ENCODE measurements at regions not wholly inside any gene's neighbourhood (a gene's known extent, or its start where the extent isn't known, plus 50 kb on each side); places are given as distances from the start of the nearest gene placed in this dataset.
A peak's percentile ranks its signal among the peaks of the same experiment; 100 is the strongest.

DNA sequence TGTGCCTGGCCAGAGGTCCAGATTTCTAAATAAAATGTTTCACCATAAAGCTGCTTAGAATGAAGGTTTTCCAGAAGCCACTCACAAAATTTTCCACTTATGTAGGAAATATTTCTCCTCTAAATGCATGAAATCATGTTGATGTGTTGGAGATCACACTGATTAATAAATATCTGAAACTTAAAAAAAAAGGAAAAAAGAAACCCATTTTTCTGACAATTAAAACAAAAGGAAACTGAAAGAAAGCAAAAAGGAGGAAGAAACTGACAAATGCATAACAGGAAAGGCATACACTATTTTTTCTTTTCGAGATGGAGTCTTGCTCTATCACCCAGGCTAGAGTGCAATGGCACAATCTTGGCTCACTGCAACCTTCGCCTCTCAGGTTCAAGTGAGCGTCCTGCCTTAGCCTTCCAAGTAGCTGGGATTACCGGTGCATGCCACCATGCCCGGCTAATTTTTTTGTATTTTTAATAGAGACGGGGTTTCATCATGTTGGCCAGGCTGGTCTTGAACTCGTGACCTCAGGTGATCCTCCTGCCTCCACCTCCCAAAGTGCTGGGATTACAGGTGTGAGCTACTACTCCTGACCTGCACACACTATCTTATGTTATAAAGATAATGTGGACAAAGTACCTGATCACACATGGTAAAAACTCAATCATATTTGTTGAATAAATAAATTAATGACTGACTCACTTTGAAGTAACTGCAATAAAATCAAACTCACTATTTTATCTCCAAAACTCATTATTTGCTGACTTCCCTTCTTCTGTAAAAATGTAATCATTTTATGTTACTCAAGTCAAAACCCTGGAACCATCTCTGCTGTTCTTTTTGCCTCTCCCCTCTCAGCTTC lies 149.8 kb upstream of the NR5A2 start:
- no peak for DNase-seq
- peaks cover 13% of the 10 kb centered on the region for H3K9me3 ChIP-seq (ENCODE audit: severe bottlenecking)
- H3K36me3 ChIP-seq = no peaks in the 10 kb centered on the region
- H3K4me3 ChIP-seq (ENCODE audit: low read depth, low read length) = no peak overlapping the region
- no peaks in the 10 kb centered on the region for H3K27me3 ChIP-seq (ENCODE audit: insufficient read depth, low read depth, severe bottlenecking)
- H3K27ac ChIP-seq = no peak overlapping the region
- TF ChIP-seq CTCF (IDR thresholded peaks at IDR 0.05; ENCODE audit: low read depth, low read length) = no peak

DNA sequence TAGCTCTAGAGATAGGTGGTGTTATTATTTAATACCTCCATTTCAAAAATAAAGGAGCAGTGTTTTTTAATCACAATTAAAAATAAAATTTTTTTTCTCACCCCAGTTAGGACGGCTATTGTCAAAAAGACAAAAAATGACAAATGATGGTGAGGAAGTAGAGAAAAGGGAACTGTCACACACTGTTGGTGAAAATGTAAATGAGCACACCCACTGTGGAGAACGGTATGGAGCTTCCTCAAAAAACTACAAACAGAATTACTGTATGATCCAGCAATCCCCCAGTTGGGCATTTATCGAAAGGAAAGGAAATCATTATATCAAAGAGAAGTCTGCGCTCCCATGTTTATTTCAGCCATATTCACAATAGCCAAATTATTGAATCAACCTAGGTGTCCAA lies 148.7 kb upstream of the NR5A2 start:
- Histone ChIP-seq H3K4me3 (ENCODE audit: low read depth, low read length) (no peak overlapping the region), H3K27ac (no peak overlapping the region), H3K36me3 (no peaks in the 10 kb centered on the region), H3K27me3 (ENCODE audit: insufficient read depth, low read depth, severe bottlenecking) (peaks cover 2% of the 10 kb centered on the region), H3K9me3 (ENCODE audit: severe bottlenecking) (peaks cover 13% of the 10 kb centered on the region)
- DNase-seq = no peak
- TF ChIP-seq CTCF (IDR thresholded peaks at IDR 0.05; ENCODE audit: low read depth, low read length) = no peak

GRCh38 chr1:199898654-199899053 lies 128.9 kb upstream of the NR5A2 start:
- no peak for TF ChIP-seq CTCF (IDR thresholded peaks at IDR 0.05; ENCODE audit: low read depth, low read length)

DNA sequence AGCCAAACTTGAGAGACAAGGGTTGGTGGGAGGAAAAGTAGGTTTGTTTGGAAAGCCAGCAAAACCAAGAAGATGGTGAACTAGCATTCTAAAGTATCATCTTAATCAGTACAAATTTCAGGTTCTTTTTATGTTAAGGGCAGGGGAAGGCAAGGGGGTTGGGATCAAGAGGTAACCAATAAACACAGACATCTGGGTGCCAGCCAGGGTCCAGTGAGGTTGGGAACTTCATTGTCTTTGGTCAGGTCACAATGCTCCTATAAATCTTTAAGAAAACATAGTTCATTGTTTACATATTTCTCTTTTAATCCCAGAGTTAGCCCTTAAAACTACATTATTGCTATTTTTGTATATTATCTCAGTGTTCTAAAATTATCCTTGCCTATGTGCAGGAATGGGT lies 126.2 kb upstream of the NR5A2 start:
- no peak overlapping the region for H3K27ac ChIP-seq
- no peak for DNase-seq
- no peaks in the 10 kb centered on the region for H3K36me3 ChIP-seq
- no peaks in the 10 kb centered on the region for H3K27me3 ChIP-seq (ENCODE audit: insufficient read depth, low read depth, severe bottlenecking)
- H3K9me3 ChIP-seq (ENCODE audit: severe bottlenecking) = peaks cover 4% of the 10 kb centered on the region
- no peak overlapping the region for H3K4me3 ChIP-seq (ENCODE audit: low read depth, low read length)
- TF ChIP-seq CTCF (IDR thresholded peaks at IDR 0.05; ENCODE audit: low read depth, low read length) = no peak

More at GRCh38 chr1:199898654-199899053, 128.9 kb upstream of the NR5A2 start:
- no peak overlapping the region for H3K27ac ChIP-seq
- DNase-seq = no peak
- no peak overlapping the region for H3K4me3 ChIP-seq (ENCODE audit: low read depth, low read length)
- H3K36me3 ChIP-seq = no peaks in the 10 kb centered on the region
- H3K27me3 ChIP-seq (ENCODE audit: insufficient read depth, low read depth, severe bottlenecking) = no peaks in the 10 kb centered on the region
- no peaks in the 10 kb centered on the region for H3K9me3 ChIP-seq (ENCODE audit: severe bottlenecking)

- no peak for TF ChIP-seq CTCF (IDR thresholded peaks at IDR 0.05; ENCODE audit: low read depth, low read length)
- H3K36me3 ChIP-seq = no peaks in the 10 kb centered on the region
- peak; percentile 88 for DNase-seq
- peaks cover 4% of the 10 kb centered on the region for H3K9me3 ChIP-seq (ENCODE audit: severe bottlenecking)
- H3K27ac ChIP-seq = no peak overlapping the region
- H3K27me3 ChIP-seq (ENCODE audit: insufficient read depth, low read depth, severe bottlenecking) = no peaks in the 10 kb centered on the region
- no peak overlapping the region for H3K4me3 ChIP-seq (ENCODE audit: low read depth, low read length)
These were observed 120.1 kb upstream of the NR5A2 start for GRCh38 chr1:199907361-199907760.

DNA sequence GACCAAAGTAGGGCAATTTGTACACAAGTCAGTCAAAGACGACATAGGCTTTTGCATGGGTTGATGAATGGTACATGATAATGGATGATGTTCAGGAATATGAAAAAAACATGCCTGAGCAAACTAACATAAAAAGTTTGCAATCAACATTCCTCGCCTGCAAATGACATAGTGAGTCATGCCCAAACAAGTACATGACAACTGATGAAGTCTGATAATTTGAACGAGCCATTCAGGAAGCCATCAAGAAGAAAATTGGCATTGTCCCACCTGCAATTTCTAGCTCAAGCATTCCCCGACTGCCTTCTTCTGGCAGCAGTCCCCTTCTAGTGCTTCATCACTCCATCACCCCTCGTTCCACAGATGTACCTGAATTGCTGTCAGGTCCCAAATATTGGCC lies 118.4 kb upstream of the NR5A2 start:
- H3K36me3 ChIP-seq = no peaks in the 10 kb centered on the region
- DNase-seq = no peak
- H3K4me3 ChIP-seq (ENCODE audit: low read depth, low read length) = no peak overlapping the region
- TF ChIP-seq CTCF (IDR thresholded peaks at IDR 0.05; ENCODE audit: low read depth, low read length) = no peak
- no peak overlapping the region for H3K27ac ChIP-seq
- H3K27me3 ChIP-seq (ENCODE audit: insufficient read depth, low read depth, severe bottlenecking) = no peaks in the 10 kb centered on the region
- H3K9me3 ChIP-seq (ENCODE audit: severe bottlenecking) = peaks cover 4% of the 10 kb centered on the region
